SK-N-SH treated with all-trans-retinoic acid at 6 μM for 48 hours (cell line): ENCODE measurements at regions not wholly inside any gene's neighbourhood (a gene's known extent, or its start where the extent isn't known, plus 50 kb on each side); places are given as distances from the start of the nearest gene placed in this dataset.

Source experiments
- ATAC-seq: fragments of 200-7000 bp; cut with Tn5 transposase; 3 replicates; pipeline ENCODE4 v1.9.1; 2020; ENCODE audit warnings: mild to moderate bottlenecking, moderate library complexity
- ARNTL ChIP-seq: fragments of 450-650 bp; formaldehyde crosslinking; IDR thresholded peaks from 2 replicates; pipeline ENCODE4 v1.5.0; 2020; ENCODE audit warnings: low read depth, mild to moderate bottlenecking, moderate library complexity, borderline replicate concordance
- CREB5 ChIP-seq: fragments of 250-450 bp; sonication (Bioruptor Pico); IDR thresholded peaks from 2 replicates; pipeline ENCODE4 v1.5.1; 2020; ENCODE audit warnings: low read depth, mild to moderate bottlenecking, moderate library complexity
- CSDC2 ChIP-seq: fragments of 250-450 bp; sonication (Bioruptor Pico); IDR thresholded peaks from 2 replicates; pipeline ENCODE4 v1.5.0; 2020; ENCODE audit warnings: mild to moderate bottlenecking, moderate library complexity
- ESRRG ChIP-seq: fragments of 250-450 bp; sonication (Bioruptor Pico); IDR thresholded peaks from 2 replicates; pipeline ENCODE4 v1.6.1; 2021; ENCODE audit warnings: mild to moderate bottlenecking
- GLIS3 ChIP-seq: fragments of 250-450 bp; sonication (Bioruptor Pico); IDR thresholded peaks from 2 replicates; pipeline ENCODE4 v1.5.0; 2020; ENCODE audit warnings: mild to moderate bottlenecking, moderate library complexity
- OSR1 ChIP-seq: fragments of 250-450 bp; sonication (Bioruptor Pico); IDR thresholded peaks from 2 replicates; pipeline ENCODE4 v1.8.0; 2022; ENCODE audit warnings: moderate library complexity, mild to moderate bottlenecking, inconsistent platforms
- POU6F1 ChIP-seq: fragments of 250-450 bp; sonication (Bioruptor Pico); IDR thresholded peaks from 2 replicates; pipeline ENCODE4 v1.8.0; 2021; ENCODE audit warnings: low read depth, mild to moderate bottlenecking, moderate library complexity, borderline replicate concordance
- PPARA ChIP-seq: fragments of 250-450 bp; sonication (Bioruptor Pico); IDR thresholded peaks from 2 replicates; pipeline ENCODE4 v1.5.0; 2020; ENCODE audit warnings: mild to moderate bottlenecking, borderline replicate concordance
- RARB ChIP-seq: fragments of 250-450 bp; sonication (Bioruptor Pico); IDR thresholded peaks from 2 replicates; pipeline ENCODE4 v1.8.0; 2021; ENCODE audit warnings: mild to moderate bottlenecking, moderate library complexity
- SNAI2 ChIP-seq: fragments of 250-450 bp; sonication (Bioruptor Pico); IDR thresholded peaks from 2 replicates; pipeline ENCODE4 v1.5.0; 2020; ENCODE audit warnings: mild to moderate bottlenecking, moderate library complexity
- TCF4 ChIP-seq: fragments of 250-450 bp; sonication (Bioruptor Pico); IDR thresholded peaks from 2 replicates; pipeline ENCODE4 v1.8.0; 2021; ENCODE audit warnings: mild to moderate bottlenecking, moderate library complexity, borderline replicate concordance
- TOX ChIP-seq: fragments of 250-450 bp; sonication (Bioruptor Pico); IDR thresholded peaks from 2 replicates; pipeline ENCODE4 v1.8.0; 2021; ENCODE audit warnings: mild to moderate bottlenecking, moderate library complexity, borderline replicate concordance
- TSHZ2 ChIP-seq: fragments of 250-450 bp; sonication (Bioruptor Pico); IDR thresholded peaks from 2 replicates; pipeline ENCODE4 v1.5.0; 2020; ENCODE audit warnings: mild to moderate bottlenecking, moderate library complexity
- ZC3H10 ChIP-seq: fragments of 250-450 bp; sonication (Bioruptor Pico); IDR thresholded peaks from 2 replicates; pipeline ENCODE4 v1.5.1; 2021; ENCODE audit warnings: mild to moderate bottlenecking, moderate library complexity
- ZNF565 ChIP-seq: fragments of 450-650 bp; formaldehyde crosslinking; conservative IDR thresholded peaks from 2 replicates; pipeline ENCODE4 v1.5.0; 2020; ENCODE audit warnings: low read depth, mild to moderate bottlenecking, moderate library complexity
- ZNF70 ChIP-seq: fragments of 450-650 bp; formaldehyde crosslinking; IDR thresholded peaks from 2 replicates; pipeline ENCODE4 v1.5.0; 2020; ENCODE audit warnings: mild to moderate bottlenecking, moderate library complexity
- TF ChIP-seq, protein P1 (sequence below): fragments of 250-450 bp; sonication (Bioruptor Pico); IDR thresholded peaks from 2 replicates; pipeline ENCODE4 v1.5.1; 2021; ENCODE audit warnings: mild to moderate bottlenecking, moderate library complexity
- TF ChIP-seq, protein P2 (sequence below): fragments of 250-450 bp; sonication (Bioruptor Pico); IDR thresholded peaks from 2 replicates; pipeline ENCODE4 v1.8.0; 2020; ENCODE audit warnings: mild to moderate bottlenecking, moderate library complexity, borderline replicate concordance

GRCh38 chr18:45526114-45526841 is 89.0 kb upstream of the SLC14A2 start:
- TF ChIP-seq GLIS3 (no peak), ZNF70 (CRISPR knock-in tag) (peak; percentile 68)
- TF ChIP-seq, all 23 proteins: peak for 1

DNA sequence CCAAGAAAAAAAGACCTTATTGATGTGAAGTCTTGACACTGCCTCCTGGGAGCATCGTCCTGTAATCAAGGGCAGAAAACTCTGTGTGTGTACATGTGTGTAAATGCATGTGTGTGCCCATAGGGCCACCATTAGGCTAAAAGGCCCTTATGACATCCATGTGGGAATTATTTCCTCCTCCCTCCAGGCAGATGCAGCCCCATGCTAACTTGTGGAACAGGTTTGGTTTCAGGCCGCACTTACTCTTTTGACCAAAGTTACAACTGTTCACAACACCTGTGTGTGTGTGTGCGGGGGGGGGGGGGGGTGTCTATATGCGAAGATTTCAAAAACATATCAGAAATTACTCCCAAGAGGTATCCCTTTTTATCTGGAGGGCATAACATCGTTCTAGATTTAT is 87.4 kb upstream of the SLC14A2 start:
- no peak for TF ChIP-seq ARNTL (CRISPR knock-in tag)
- TF ChIP-seq ESRRG: no peak
- TF ChIP-seq CREB5: no peak
- no peak for TF ChIP-seq TCF4 (CRISPR knock-in tag)
- no peak for TF ChIP-seq GLIS3
- no peak for TF ChIP-seq ZNF70 (CRISPR knock-in tag)
- TF ChIP-seq ZC3H10 (CRISPR knock-in tag): no peak
- TF ChIP-seq RARB (CRISPR knock-in tag): no peak
- no peak for ATAC-seq

More at GRCh38 chr18:45526114-45526841, 89.0 kb upstream of the SLC14A2 start:
- ATAC-seq: peak; percentile 71

DNA sequence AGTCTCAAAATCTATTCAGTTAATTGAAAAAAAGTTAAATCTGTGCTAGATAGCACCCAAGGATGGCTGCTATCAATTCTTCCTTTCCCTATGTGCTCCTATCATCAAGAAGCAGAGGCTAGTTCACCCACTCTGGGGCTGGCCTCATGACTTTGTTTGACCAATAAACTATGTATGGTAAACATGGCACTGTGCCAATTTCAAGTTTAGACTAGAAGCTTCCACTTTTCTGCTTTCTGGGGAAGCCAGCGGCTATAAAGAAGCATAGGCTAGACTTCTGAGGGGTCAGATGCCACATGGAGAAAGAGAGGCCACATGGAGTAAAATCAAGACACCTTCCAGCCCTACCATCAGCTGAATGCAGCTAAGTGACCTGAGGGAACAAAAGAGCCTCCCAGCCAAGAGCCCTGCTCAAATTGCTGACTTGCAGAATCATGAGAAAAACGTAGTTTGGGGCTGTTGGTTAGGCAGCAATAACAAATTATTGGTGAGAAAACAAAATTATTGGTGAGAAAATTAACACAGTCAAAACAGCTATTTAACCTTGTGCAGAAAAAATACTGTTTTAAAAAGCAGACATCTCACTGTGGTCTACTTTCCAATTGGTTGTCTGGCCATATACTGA is 86.5 kb upstream of the SLC14A2 start:
- TF ChIP-seq ZNF565 (CRISPR knock-in tag) (no peak), SNAI2 (CRISPR knock-in tag) (no peak), TOX (CRISPR knock-in tag) (no peak)
- ATAC-seq: no peak

DNA sequence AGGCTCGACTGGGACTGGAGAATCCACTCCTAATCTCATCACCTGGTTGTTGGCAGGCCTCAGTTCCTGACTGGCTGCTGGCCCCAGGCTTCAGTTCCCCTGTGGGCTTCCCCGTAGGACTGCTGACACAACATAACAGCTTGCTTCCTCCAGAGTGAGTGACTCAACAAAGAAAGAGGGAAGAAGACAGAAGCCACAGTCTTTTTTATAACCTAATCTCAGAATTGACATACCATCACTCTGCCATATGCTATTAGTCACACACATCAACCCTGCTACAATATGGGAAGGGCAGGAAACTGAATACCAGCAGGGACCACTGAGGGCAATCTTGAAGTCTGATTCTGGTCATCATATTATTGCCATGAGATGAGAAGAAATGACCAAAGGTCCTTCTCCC is 76.8 kb upstream of the SLC14A2 start:
- TF ChIP-seq OSR1 (CRISPR knock-in tag): no peak
- TF ChIP-seq SNAI2 (CRISPR knock-in tag): no peak
- TF ChIP-seq ARNTL (CRISPR knock-in tag): no peak
- no peak for TF ChIP-seq POU6F1
- TF ChIP-seq PPARA: no peak
- TF ChIP-seq, protein P1, sequence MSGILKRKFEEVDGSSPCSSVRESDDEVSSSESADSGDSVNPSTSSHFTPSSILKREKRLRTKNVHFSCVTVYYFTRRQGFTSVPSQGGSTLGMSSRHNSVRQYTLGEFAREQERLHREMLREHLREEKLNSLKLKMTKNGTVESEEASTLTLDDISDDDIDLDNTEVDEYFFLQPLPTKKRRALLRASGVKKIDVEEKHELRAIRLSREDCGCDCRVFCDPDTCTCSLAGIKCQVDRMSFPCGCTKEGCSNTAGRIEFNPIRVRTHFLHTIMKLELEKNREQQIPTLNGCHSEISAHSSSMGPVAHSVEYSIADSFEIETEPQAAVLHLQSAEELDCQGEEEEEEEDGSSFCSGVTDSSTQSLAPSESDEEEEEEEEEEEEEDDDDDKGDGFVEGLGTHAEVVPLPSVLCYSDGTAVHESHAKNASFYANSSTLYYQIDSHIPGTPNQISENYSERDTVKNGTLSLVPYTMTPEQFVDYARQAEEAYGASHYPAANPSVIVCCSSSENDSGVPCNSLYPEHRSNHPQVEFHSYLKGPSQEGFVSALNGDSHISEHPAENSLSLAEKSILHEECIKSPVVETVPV (CRISPR knock-in tag): no peak
- TF ChIP-seq, protein P2, sequence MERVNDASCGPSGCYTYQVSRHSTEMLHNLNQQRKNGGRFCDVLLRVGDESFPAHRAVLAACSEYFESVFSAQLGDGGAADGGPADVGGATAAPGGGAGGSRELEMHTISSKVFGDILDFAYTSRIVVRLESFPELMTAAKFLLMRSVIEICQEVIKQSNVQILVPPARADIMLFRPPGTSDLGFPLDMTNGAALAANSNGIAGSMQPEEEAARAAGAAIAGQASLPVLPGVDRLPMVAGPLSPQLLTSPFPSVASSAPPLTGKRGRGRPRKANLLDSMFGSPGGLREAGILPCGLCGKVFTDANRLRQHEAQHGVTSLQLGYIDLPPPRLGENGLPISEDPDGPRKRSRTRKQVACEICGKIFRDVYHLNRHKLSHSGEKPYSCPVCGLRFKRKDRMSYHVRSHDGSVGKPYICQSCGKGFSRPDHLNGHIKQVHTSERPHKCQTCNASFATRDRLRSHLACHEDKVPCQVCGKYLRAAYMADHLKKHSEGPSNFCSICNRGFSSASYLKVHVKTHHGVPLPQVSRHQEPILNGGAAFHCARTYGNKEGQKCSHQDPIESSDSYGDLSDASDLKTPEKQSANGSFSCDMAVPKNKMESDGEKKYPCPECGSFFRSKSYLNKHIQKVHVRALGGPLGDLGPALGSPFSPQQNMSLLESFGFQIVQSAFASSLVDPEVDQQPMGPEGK: no peak
- no peak for TF ChIP-seq ZC3H10 (CRISPR knock-in tag)
- no peak for TF ChIP-seq CSDC2 (CRISPR knock-in tag)
- TF ChIP-seq CREB5: no peak
- no peak for TF ChIP-seq TSHZ2 (CRISPR knock-in tag)
- ATAC-seq: no peak
